Tibial nerve (tissue), 4 donors: ENCODE measurements at regions not wholly inside any gene's neighbourhood (a gene's known extent, or its start where the extent isn't known, plus 50 kb on each side); places are given as distances from the start of the nearest gene placed in this dataset.

Source experiments
- DNase-seq, 2 donors: peaks; one replicate each; pipeline ENCODE4 v3.0.0-alpha.2; 2019; ENCODE audit warnings: low spot score in 2 of 2
- H3K27ac ChIP-seq, 4 donors: fragments of 200-600 bp; sonication (generic) in 3 of 4; one replicate each; pipeline ENCODE4 v1.5.1; 2017 to 2019; ENCODE audit warnings: mild to moderate bottlenecking in 1 of 4
- H3K27me3 ChIP-seq, 2 donors: fragments of 200-600 bp; sonication (generic) in 1 of 2; one replicate each; pipeline versions ENCODE4 v1.5.1 to v1.6.0; 2017 to 2019
- H3K36me3 ChIP-seq, 3 donors: fragments of 200-600 bp; sonication (generic); one replicate each; pipeline ENCODE4 v1.5.1; 2018 to 2019
- H3K4me1 ChIP-seq, 4 donors: fragments of 200-600 bp; sonication (generic) in 3 of 4; one replicate each; pipeline ENCODE4 v1.5.1; 2017 to 2019
- H3K4me3 ChIP-seq, 4 donors: fragments of 200-600 bp; sonication (generic) in 3 of 4; one replicate each; pipeline ENCODE4 v1.5.1; 2017 to 2019; ENCODE audit warnings: mild to moderate bottlenecking in 1 of 4, moderate library complexity in 1 of 4
- H3K9me3 ChIP-seq, 4 donors: fragments of 200-600 bp; sonication (generic) in 3 of 4; one replicate each; pipeline ENCODE4 v1.5.1; 2017 to 2019
- CTCF ChIP-seq, 5 experiments: fragments of 200-600 bp in 3 of 5; fragments of 450-650 bp in 2 of 5; sonication (generic) in 3 of 5; IDR thresholded peaks; one replicate each; pipeline ENCODE4 v1.5.1; 2016 to 2019; ENCODE audit warnings: antibody characterized with exemption in 5 of 5, mild to moderate bottlenecking in 3 of 5, moderate library complexity in 2 of 5
- EP300 ChIP-seq, 2 donors: sonication (generic); formaldehyde crosslinking; IDR thresholded peaks; one replicate each; pipeline ENCODE4 v1.6.1; 2017; ENCODE audit warnings: antibody characterized with exemption in 2 of 2, mild to moderate bottlenecking in 1 of 2
- POLR2A ChIP-seq, 2 donors: fragments of 450-650 bp; IDR thresholded peaks; one replicate each; pipeline ENCODE4 v1.6.1; 2017; ENCODE audit warnings: antibody characterized with exemption in 2 of 2, mild to moderate bottlenecking in 2 of 2, moderate library complexity in 2 of 2
- WGBS, 2 donors: methylation state at CpG; one replicate each; pipeline ENCODE4 v1.1.5; 2018; 5-methylcytosine and 5-hydroxymethylcytosine counted together

DNA sequence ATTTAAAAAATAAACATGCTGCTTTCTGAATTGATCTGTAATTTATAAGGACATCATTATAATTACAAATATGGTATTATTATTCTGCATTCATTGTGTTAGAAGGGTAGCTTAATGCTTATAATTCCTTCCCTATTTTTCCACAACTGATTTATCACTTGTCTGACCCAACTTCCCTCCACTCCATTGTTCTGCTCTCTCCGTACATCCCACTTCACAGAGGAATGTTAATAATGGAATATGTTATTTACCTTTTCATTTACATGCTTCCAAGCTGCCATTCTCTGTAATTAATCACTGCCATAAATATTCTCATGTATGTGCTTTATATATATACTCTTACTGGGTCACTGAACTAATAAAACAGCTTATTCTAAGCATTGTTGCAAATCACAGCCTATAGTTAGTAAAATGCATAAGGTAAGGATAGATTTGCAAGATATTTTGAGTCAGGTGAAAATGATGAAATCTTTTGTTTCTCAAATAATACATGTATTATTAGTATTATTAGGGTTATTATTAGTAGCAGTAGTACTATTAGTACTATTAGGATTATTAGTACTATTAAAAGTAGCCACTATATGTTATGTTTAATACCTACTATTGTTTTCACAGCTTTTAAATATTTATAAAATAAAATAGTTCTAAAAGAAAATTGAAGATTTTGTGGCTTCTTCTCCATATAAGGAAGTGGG is 70.6 kb upstream of the NEK7 start:
- Histone ChIP-seq H3K27ac (no peak overlapping the region), H3K36me3 (no peaks in the 10 kb centered on the region), H3K9me3 (no peaks in the 10 kb centered on the region), H3K4me1 (no peaks in the 10 kb centered on the region), H3K4me3 (no peak overlapping the region), H3K27me3 (no peaks in the 10 kb centered on the region)
- TF ChIP-seq CTCF (IDR thresholded peaks at IDR 0.05) (no peak), EP300 (IDR thresholded peaks at IDR 0.05) (no peak), POLR2A (IDR thresholded peaks at IDR 0.05) (no peak)
- 43 to 46% methylated on average over 1 of the region's 1 CpG for WGBS, 2 donors
- DNase-seq: no peak

- no peaks in the 10 kb centered on the region for H3K9me3 ChIP-seq
- no peaks in the 10 kb centered on the region for H3K4me1 ChIP-seq
- 64 to 86% methylated on average over 1 of the region's 1 CpG for WGBS, 2 donors
- no peak overlapping the region for H3K27ac ChIP-seq
- no peak overlapping the region for H3K4me3 ChIP-seq
- H3K27me3 ChIP-seq: no peaks in the 10 kb centered on the region
- no peaks in the 10 kb centered on the region for H3K36me3 ChIP-seq
- DNase-seq: no peak
- TF ChIP-seq EP300 (IDR thresholded peaks at IDR 0.05) (no peak), POLR2A (IDR thresholded peaks at IDR 0.05) (no peak), CTCF (IDR thresholded peaks at IDR 0.05) (no peak)
These were observed 69.0 kb upstream of the NEK7 start for GRCh38 chr1:198087831-198088230.

DNA sequence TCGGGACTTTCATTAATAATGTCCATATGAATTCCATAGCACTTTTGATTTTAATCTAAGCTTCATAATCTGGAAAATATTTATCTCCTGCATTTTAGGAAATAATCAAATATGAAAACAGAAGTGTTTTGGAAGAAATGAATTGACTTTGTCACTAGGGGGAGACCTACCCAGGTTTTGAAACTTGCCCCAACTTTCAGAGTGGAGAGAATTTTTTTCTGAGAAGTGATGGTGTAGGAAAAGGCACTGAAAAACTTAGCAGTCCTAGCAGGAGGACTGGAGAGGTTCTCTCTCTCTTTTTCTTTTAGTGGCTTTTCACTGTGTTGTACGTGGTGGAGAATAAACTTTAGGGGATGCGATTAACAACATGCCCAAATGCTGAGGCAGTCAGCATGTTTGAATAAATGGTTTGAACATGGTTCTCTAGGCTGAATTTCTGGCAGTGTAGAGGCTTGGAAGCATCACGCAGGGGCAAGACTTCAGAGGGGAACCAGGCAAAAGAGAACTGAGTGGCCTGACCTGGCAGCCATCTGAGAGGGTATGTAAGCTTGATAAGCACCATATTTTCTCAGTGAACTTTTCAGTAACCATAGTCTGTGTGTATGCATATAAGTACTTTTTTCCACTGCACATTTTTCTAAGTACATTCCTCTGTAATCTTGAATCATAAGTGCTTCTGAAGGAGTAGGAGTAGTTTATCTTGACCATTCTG is 68.3 kb upstream of the NEK7 start:
- Histone ChIP-seq H3K9me3 (no peaks in the 10 kb centered on the region), H3K4me3 (no peak overlapping the region), H3K27ac (no peak overlapping the region), H3K4me1 (no peaks in the 10 kb centered on the region), H3K27me3 (no peaks in the 10 kb centered on the region), H3K36me3 (no peaks in the 10 kb centered on the region)
- DNase-seq: no peak
- WGBS, 2 donors: 29 to 31% methylated on average over 4 of the region's 4 CpGs
- TF ChIP-seq EP300 (IDR thresholded peaks at IDR 0.05) (no peak), CTCF (IDR thresholded peaks at IDR 0.05) (peak; percentile 43 to 55 (median 51)), POLR2A (IDR thresholded peaks at IDR 0.05) (no peak)

DNA sequence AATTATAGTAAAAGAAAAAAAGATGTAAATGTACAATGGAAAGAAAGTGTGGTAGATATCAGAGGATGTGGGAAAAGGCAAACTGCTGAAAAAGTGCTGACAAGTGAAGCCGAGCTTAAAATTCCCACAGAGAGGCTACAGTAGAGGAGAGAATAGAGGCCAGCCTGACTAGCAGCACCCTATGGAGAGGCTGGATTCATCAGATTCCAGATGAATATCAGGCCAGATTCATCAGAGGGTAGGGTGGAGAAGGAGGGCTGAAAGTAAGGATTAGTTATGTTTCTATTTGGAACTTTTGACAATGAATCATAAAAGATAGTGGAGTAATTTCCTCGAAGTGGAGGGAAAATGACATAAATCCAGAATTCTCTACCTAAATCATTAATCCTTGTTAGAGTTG is 60.4 kb upstream of the NEK7 start:
- no peak for DNase-seq
- H3K27me3 ChIP-seq: no peaks in the 10 kb centered on the region
- H3K36me3 ChIP-seq: no peaks in the 10 kb centered on the region
- 70% methylated on average over 2 of the region's 2 CpGs for WGBS, 2 donors
- no peak overlapping the region for H3K27ac ChIP-seq
- no peak for TF ChIP-seq POLR2A (IDR thresholded peaks at IDR 0.05)
- TF ChIP-seq CTCF (IDR thresholded peaks at IDR 0.05): no peak
- TF ChIP-seq EP300 (IDR thresholded peaks at IDR 0.05): no peak
- H3K4me1 ChIP-seq: no peaks in the 10 kb centered on the region
- H3K9me3 ChIP-seq: no peaks in the 10 kb centered on the region
- no peak overlapping the region for H3K4me3 ChIP-seq

- DNase-seq: no peak
- no peaks in the 10 kb centered on the region for H3K36me3 ChIP-seq
- H3K4me3 ChIP-seq: no peak overlapping the region
- H3K27ac ChIP-seq: no peak overlapping the region
- H3K27me3 ChIP-seq: no peaks in the 10 kb centered on the region
- H3K4me1 ChIP-seq: no peaks in the 10 kb centered on the region
- TF ChIP-seq POLR2A (IDR thresholded peaks at IDR 0.05) (no peak), CTCF (IDR thresholded peaks at IDR 0.05) (no peak), EP300 (IDR thresholded peaks at IDR 0.05) (no peak)
- H3K9me3 ChIP-seq: no peaks in the 10 kb centered on the region
These were observed 57.0 kb upstream of the NEK7 start for GRCh38 chr1:198099755-198100154.
